Glutamatergic neuron (in vitro differentiated cells): ENCODE measurements at regions not wholly inside any gene's neighbourhood (a gene's known extent, or its start where the extent isn't known, plus 50 kb on each side); places are given as distances from the start of the nearest gene placed in this dataset.

Experiments used
- DNase-seq: peaks from one replicate; pipeline ENCODE4 v3.0.0; 2022
- H3K27ac Mint-ChIP-seq: one replicate; pipeline ENCODE4 v1.8.0; 2020; ENCODE audit warnings: mild to moderate bottlenecking, mixed read lengths, inconsistent platforms; ENCODE audit not compliant: unreplicated experiment
- H3K27me3 Mint-ChIP-seq: one replicate; pipeline ENCODE4 v1.8.0; 2020; ENCODE audit warnings: mild to moderate bottlenecking, moderate library complexity, mixed read lengths, inconsistent platforms; ENCODE audit not compliant: unreplicated experiment
- H3K36me3 Mint-ChIP-seq: one replicate; pipeline ENCODE4 v1.8.0; 2020; ENCODE audit warnings: mild to moderate bottlenecking, mixed read lengths, inconsistent platforms; ENCODE audit not compliant: unreplicated experiment
- H3K4me1 Mint-ChIP-seq: one replicate; pipeline ENCODE4 v1.8.0; 2020; ENCODE audit warnings: mild to moderate bottlenecking, low read depth, mixed read lengths, inconsistent platforms; ENCODE audit not compliant: unreplicated experiment
- H3K4me3 Mint-ChIP-seq: one replicate; pipeline ENCODE4 v1.8.0; 2020; ENCODE audit warnings: mild to moderate bottlenecking, mixed read lengths, inconsistent platforms; ENCODE audit not compliant: unreplicated experiment
- H3K9me3 Mint-ChIP-seq: one replicate; pipeline ENCODE4 v1.8.0; 2020; ENCODE audit warnings: mild to moderate bottlenecking, moderate library complexity, mixed read lengths, inconsistent platforms; ENCODE audit not compliant: unreplicated experiment
- CTCF ChIP-seq: fragments of 200-600 bp; sonication (generic); IDR thresholded peaks from one replicate; pipeline ENCODE4 v1.5.0; 2021; ENCODE audit not compliant: partially characterized antibody, unreplicated experiment

GRCh38 chr4:114263233-114263632, 283.8 kb upstream of the ARSJ start:
- H3K36me3 Mint-ChIP-seq = no peaks in the 10 kb centered on the region
- no peak for TF ChIP-seq CTCF
- DNase-seq = no peak

GRCh38 chr4:114264452-114264851, 285.0 kb upstream of the ARSJ start:
- Mint-ChIP-seq H3K36me3 (no peaks in the 10 kb centered on the region), H3K27me3 (no peaks in the 10 kb centered on the region), H3K27ac (no peak overlapping the region), H3K9me3 (peaks cover 2% of the 10 kb centered on the region), H3K4me3 (no peak overlapping the region), H3K4me1 (no peaks in the 10 kb centered on the region)
- no peak for DNase-seq
- no peak for TF ChIP-seq CTCF

More at GRCh38 chr4:114263233-114263632, 283.8 kb upstream of the ARSJ start:
- H3K4me1 Mint-ChIP-seq = no peaks in the 10 kb centered on the region
- H3K4me3 Mint-ChIP-seq = no peak overlapping the region
- no peak overlapping the region for H3K27ac Mint-ChIP-seq
- H3K27me3 Mint-ChIP-seq = no peaks in the 10 kb centered on the region
- H3K9me3 Mint-ChIP-seq = peaks cover 2% of the 10 kb centered on the region

GRCh38 chr4:114264877-114265291, 285.4 kb upstream of the ARSJ start:
- DNase-seq = no peak
- Mint-ChIP-seq H3K9me3 (peaks cover 2% of the 10 kb centered on the region), H3K4me1 (no peaks in the 10 kb centered on the region), H3K27ac (no peak overlapping the region), H3K27me3 (no peaks in the 10 kb centered on the region), H3K4me3 (no peak overlapping the region), H3K36me3 (no peaks in the 10 kb centered on the region)
- TF ChIP-seq CTCF = no peak

GRCh38 chr4:114265342-114265741, 285.9 kb upstream of the ARSJ start:
- H3K4me3 Mint-ChIP-seq = no peak overlapping the region
- no peaks in the 10 kb centered on the region for H3K36me3 Mint-ChIP-seq
- peaks cover 2% of the 10 kb centered on the region for H3K9me3 Mint-ChIP-seq
- no peak for DNase-seq
- H3K27ac Mint-ChIP-seq = no peak overlapping the region
- no peak for TF ChIP-seq CTCF
- H3K27me3 Mint-ChIP-seq = no peaks in the 10 kb centered on the region
- H3K4me1 Mint-ChIP-seq = no peaks in the 10 kb centered on the region

GRCh38 chr4:114267976-114268375, 288.5 kb upstream of the ARSJ start:
- Mint-ChIP-seq H3K27me3 (no peaks in the 10 kb centered on the region), H3K9me3 (no peaks in the 10 kb centered on the region), H3K36me3 (no peaks in the 10 kb centered on the region), H3K4me3 (no peak overlapping the region), H3K4me1 (no peaks in the 10 kb centered on the region), H3K27ac (no peak overlapping the region)
- DNase-seq = no peak
- TF ChIP-seq CTCF = no peak
